Astrocyte of the spinal cord (primary cell): ENCODE measurements at regions not wholly inside any gene's neighbourhood (a gene's known extent, or its start where the extent isn't known, plus 50 kb on each side); places are given as distances from the start of the nearest gene placed in this dataset.

ENCODE experiments used
- DNase-seq: peaks from one replicate; pipeline ENCODE4 v3.0.0; 2011; ENCODE audit warnings: low read depth, low spot score
- H3K4me3 ChIP-seq: 2 replicates; pipeline ENCODE4 v1.5.1; 2011; ENCODE audit warnings: low read depth, mild to moderate bottlenecking, low read length, moderate library complexity
- CTCF ChIP-seq: IDR thresholded peaks from 2 replicates; pipeline ENCODE4 v1.5.1; 2012; ENCODE audit warnings: low read depth, mild to moderate bottlenecking, low read length, inconsistent platforms
- in situ Hi-C: cut with HindIII; loops from 2 replicates; pipeline ENCODE4 v1.10.0; 2017; ENCODE audit warnings: low sequenced_read_pairs

DNA sequence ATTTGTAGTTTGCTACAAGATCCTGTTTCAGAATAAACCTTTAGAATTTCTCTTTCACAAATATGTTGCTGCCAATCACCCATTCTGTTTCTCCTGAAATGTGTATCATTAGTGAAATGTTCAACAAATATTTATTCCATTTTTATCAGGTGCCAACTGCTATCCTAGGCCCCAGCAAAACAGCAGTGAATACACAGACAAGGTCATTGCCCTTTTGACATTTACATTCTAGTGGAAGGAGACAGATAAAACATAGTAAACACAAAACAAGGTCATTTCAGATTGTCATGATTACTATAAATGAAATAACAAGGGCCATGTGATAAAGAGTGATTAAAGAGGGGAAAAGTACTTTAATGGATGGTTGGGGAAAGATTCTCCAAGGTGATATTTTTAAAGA, 404.8 kb upstream of the PHF14 start:
- TF ChIP-seq CTCF: no peak
- in situ Hi-C loops: no loop called here
- no peak for DNase-seq
- H3K4me3 ChIP-seq: no peak overlapping the region

- no peak overlapping the region for H3K4me3 ChIP-seq
- no peak for DNase-seq
- in situ Hi-C loops: no loop called here
- TF ChIP-seq CTCF: no peak
These were observed 401.9 kb upstream of the PHF14 start for GRCh38 chr7:10571759-10572158.

DNA sequence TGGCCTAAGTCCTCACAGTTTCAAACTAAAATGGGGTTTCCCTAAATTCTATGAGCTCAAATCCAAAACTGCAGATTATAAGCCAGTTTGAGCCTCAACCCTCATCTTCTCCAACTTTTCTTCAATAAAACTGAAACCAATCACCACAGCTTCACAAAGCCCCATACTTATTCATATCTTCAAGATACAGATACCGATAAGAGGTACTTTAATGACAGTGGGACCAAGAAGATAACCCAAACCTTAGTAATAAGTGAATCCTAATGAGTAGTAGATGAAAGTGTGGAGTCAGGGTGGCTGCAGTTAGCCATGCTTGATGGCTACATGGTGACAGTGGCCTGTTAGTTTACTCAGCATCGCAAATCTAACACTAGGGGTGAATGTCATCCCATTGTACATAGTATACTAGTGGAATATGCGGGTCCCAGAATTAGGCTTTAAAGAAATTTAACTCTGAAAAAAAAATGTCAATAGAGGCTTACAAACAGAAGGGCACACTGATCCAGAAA, 395.8 kb upstream of the PHF14 start:
- H3K4me3 ChIP-seq: no peak overlapping the region
- in situ Hi-C loops: no loop called here
- no peak for DNase-seq
- no peak for TF ChIP-seq CTCF

GRCh38 chr7:10579561-10579960, 394.1 kb upstream of the PHF14 start:
- TF ChIP-seq CTCF: no peak
- in situ Hi-C loops: no loop called here
- DNase-seq: no peak
- no peak overlapping the region for H3K4me3 ChIP-seq

- in situ Hi-C loops: no loop called here
- no peak overlapping the region for H3K4me3 ChIP-seq
- no peak for DNase-seq
- no peak for TF ChIP-seq CTCF
These were observed 388.8 kb upstream of the PHF14 start for GRCh38 chr7:10584886-10585285.

GRCh38 chr7:10588084-10588483, 385.6 kb upstream of the PHF14 start:
- in situ Hi-C loops: no loop called here

More at GRCh38 chr7:10588084-10588483, 385.6 kb upstream of the PHF14 start:
- no peak for TF ChIP-seq CTCF
- no peak overlapping the region for H3K4me3 ChIP-seq
- DNase-seq: no peak
